Activated naive CD8-positive, alpha-beta T cell treated with anti-CD3 and anti-CD28 coated beads for 36 hours (primary cell): ENCODE measurements at regions not wholly inside any gene's neighbourhood (a gene's known extent, or its start where the extent isn't known, plus 50 kb on each side); places are given as distances from the start of the nearest gene placed in this dataset.
"Not testable (repeated sequence)": the region's sequence is repeated elsewhere in the genome, so short reads cannot be mapped to it uniquely, and the experiment has no call there.

Experiments
- DNase-seq: peaks from one replicate; pipeline ENCODE4 v3.0.0; 2021
- H3K27ac Mint-ChIP-seq: one replicate; pipeline ENCODE4 v1.8.0; 2022; ENCODE audit warnings: mild to moderate bottlenecking, moderate library complexity, mixed read lengths
- H3K27me3 Mint-ChIP-seq: one replicate; pipeline ENCODE4 v1.8.0; 2022; ENCODE audit warnings: mild to moderate bottlenecking, mixed read lengths
- H3K36me3 Mint-ChIP-seq: one replicate; pipeline ENCODE4 v1.8.0; 2021; ENCODE audit warnings: mild to moderate bottlenecking, mixed read lengths
- H3K4me1 Mint-ChIP-seq: one replicate; pipeline ENCODE4 v1.8.0; 2021; ENCODE audit warnings: mixed read lengths
- H3K4me3 Mint-ChIP-seq: one replicate; pipeline ENCODE4 v1.8.0; 2022; ENCODE audit warnings: mild to moderate bottlenecking, moderate library complexity, mixed read lengths
- H3K9me3 Mint-ChIP-seq: one replicate; pipeline ENCODE4 v1.8.0; 2022; ENCODE audit warnings: mixed read lengths

- Mint-ChIP-seq H3K36me3 (no peaks in the 10 kb centered on the region), H3K27me3 (peaks cover 7% of the 10 kb centered on the region)
- no peak for DNase-seq
These were observed 51.7 kb upstream of the MYO10 start for GRCh38 chr5:16987776-16988175.

GRCh38 chr5:16990817-16991520 lies 54.9 kb upstream of the MYO10 start:
- not testable (repeated sequence) for H3K4me1 Mint-ChIP-seq, H3K36me3 Mint-ChIP-seq, DNase-seq, H3K27ac Mint-ChIP-seq, H3K4me3 Mint-ChIP-seq, H3K9me3 Mint-ChIP-seq
- peaks cover 16% of the 10 kb centered on the region for H3K27me3 Mint-ChIP-seq

More at GRCh38 chr5:16987776-16988175, 51.7 kb upstream of the MYO10 start:
- Mint-ChIP-seq H3K4me1 (peaks cover 7% of the 10 kb centered on the region), H3K9me3 (peaks cover 2% of the 10 kb centered on the region), H3K27ac (no peak overlapping the region), H3K4me3 (no peak overlapping the region)

GRCh38 chr5:16992006-16992405 lies 55.9 kb upstream of the MYO10 start:
- Mint-ChIP-seq H3K9me3 (no peaks in the 10 kb centered on the region), H3K27ac (no peak overlapping the region), H3K27me3 (peaks cover 16% of the 10 kb centered on the region), H3K4me1 (peaks cover 7% of the 10 kb centered on the region), H3K36me3 (no peaks in the 10 kb centered on the region), H3K4me3 (no peak overlapping the region)
- DNase-seq: no peak

- Mint-ChIP-seq H3K4me3 (no peak overlapping the region), H3K36me3 (no peaks in the 10 kb centered on the region), H3K9me3 (no peaks in the 10 kb centered on the region), H3K27ac (no peak overlapping the region), H3K27me3 (peaks cover 16% of the 10 kb centered on the region), H3K4me1 (peaks cover 7% of the 10 kb centered on the region)
- no peak for DNase-seq
These were observed 56.4 kb upstream of the MYO10 start for GRCh38 chr5:16992444-16992843.

GRCh38 chr5:16994565-16994964 lies 58.5 kb upstream of the MYO10 start:
- Mint-ChIP-seq H3K9me3 (no peaks in the 10 kb centered on the region), H3K36me3 (no peaks in the 10 kb centered on the region), H3K4me1 (peaks cover 7% of the 10 kb centered on the region), H3K27me3 (peaks cover 16% of the 10 kb centered on the region), H3K27ac (no peak overlapping the region), H3K4me3 (no peak overlapping the region)
- DNase-seq: no peak

GRCh38 chr5:16995372-16995771 lies 59.3 kb upstream of the MYO10 start:
- peaks cover 16% of the 10 kb centered on the region for H3K27me3 Mint-ChIP-seq
- no peaks in the 10 kb centered on the region for H3K9me3 Mint-ChIP-seq
- peaks cover 7% of the 10 kb centered on the region for H3K4me1 Mint-ChIP-seq

GRCh38 chr5:17000291-17000939 lies 64.3 kb upstream of the MYO10 start:
- Mint-ChIP-seq H3K27ac (no peak overlapping the region), H3K4me3 (no peak overlapping the region), H3K4me1 (no peaks in the 10 kb centered on the region), H3K36me3 (no peaks in the 10 kb centered on the region), H3K9me3 (no peaks in the 10 kb centered on the region), H3K27me3 (no peaks in the 10 kb centered on the region)
- no peak for DNase-seq

More at GRCh38 chr5:16995372-16995771, 59.3 kb upstream of the MYO10 start:
- DNase-seq: no peak
- no peaks in the 10 kb centered on the region for H3K36me3 Mint-ChIP-seq
- no peak overlapping the region for H3K4me3 Mint-ChIP-seq
- H3K27ac Mint-ChIP-seq: no peak overlapping the region

GRCh38 chr5:17001428-17001827 lies 65.3 kb upstream of the MYO10 start:
- no peaks in the 10 kb centered on the region for H3K4me1 Mint-ChIP-seq
- no peaks in the 10 kb centered on the region for H3K9me3 Mint-ChIP-seq
- no peak overlapping the region for H3K27ac Mint-ChIP-seq
- no peak overlapping the region for H3K4me3 Mint-ChIP-seq
- H3K27me3 Mint-ChIP-seq: no peaks in the 10 kb centered on the region
- no peaks in the 10 kb centered on the region for H3K36me3 Mint-ChIP-seq
- DNase-seq: no peak

GRCh38 chr5:17004441-17005106 lies 68.5 kb upstream of the MYO10 start:
- H3K36me3 Mint-ChIP-seq: no peaks in the 10 kb centered on the region
- no peak overlapping the region for H3K4me3 Mint-ChIP-seq
- no peak for DNase-seq
- H3K4me1 Mint-ChIP-seq: no peaks in the 10 kb centered on the region
- H3K27me3 Mint-ChIP-seq: no peaks in the 10 kb centered on the region
- H3K9me3 Mint-ChIP-seq: no peaks in the 10 kb centered on the region
- H3K27ac Mint-ChIP-seq: no peak overlapping the region

GRCh38 chr5:17005107-17005828 lies 69.2 kb upstream of the MYO10 start:
- no peaks in the 10 kb centered on the region for H3K9me3 Mint-ChIP-seq
- no peak for DNase-seq
- no peaks in the 10 kb centered on the region for H3K36me3 Mint-ChIP-seq
- H3K27ac Mint-ChIP-seq: no peak overlapping the region
- H3K4me1 Mint-ChIP-seq: no peaks in the 10 kb centered on the region
- no peaks in the 10 kb centered on the region for H3K27me3 Mint-ChIP-seq
- no peak overlapping the region for H3K4me3 Mint-ChIP-seq

- no peak overlapping the region for H3K27ac Mint-ChIP-seq
- H3K4me1 Mint-ChIP-seq: no peaks in the 10 kb centered on the region
- DNase-seq: no peak
- no peaks in the 10 kb centered on the region for H3K27me3 Mint-ChIP-seq
- no peak overlapping the region for H3K4me3 Mint-ChIP-seq
- H3K9me3 Mint-ChIP-seq: no peaks in the 10 kb centered on the region
- no peaks in the 10 kb centered on the region for H3K36me3 Mint-ChIP-seq
These were observed 76.2 kb upstream of the MYO10 start for GRCh38 chr5:17012289-17012688.

- DNase-seq: no peak
- Mint-ChIP-seq H3K4me3 (no peak overlapping the region), H3K27ac (no peak overlapping the region), H3K27me3 (no peaks in the 10 kb centered on the region), H3K4me1 (no peaks in the 10 kb centered on the region), H3K9me3 (no peaks in the 10 kb centered on the region), H3K36me3 (no peaks in the 10 kb centered on the region)
These were observed 78.6 kb upstream of the MYO10 start for GRCh38 chr5:17014686-17015085.

- no peaks in the 10 kb centered on the region for H3K27me3 Mint-ChIP-seq
- no peaks in the 10 kb centered on the region for H3K9me3 Mint-ChIP-seq
- H3K4me1 Mint-ChIP-seq: no peaks in the 10 kb centered on the region
- H3K4me3 Mint-ChIP-seq: no peak overlapping the region
- no peak overlapping the region for H3K27ac Mint-ChIP-seq
- DNase-seq: no peak
- H3K36me3 Mint-ChIP-seq: no peaks in the 10 kb centered on the region
These were observed 82.8 kb upstream of the MYO10 start for GRCh38 chr5:17018871-17019270.

GRCh38 chr5:17019324-17019723 lies 83.2 kb upstream of the MYO10 start:
- Mint-ChIP-seq H3K4me3 (no peak overlapping the region), H3K27ac (no peak overlapping the region), H3K36me3 (no peaks in the 10 kb centered on the region), H3K4me1 (no peaks in the 10 kb centered on the region), H3K27me3 (no peaks in the 10 kb centered on the region), H3K9me3 (no peaks in the 10 kb centered on the region)
- DNase-seq: no peak
